Spleen (tissue), 11 donors: ENCODE measurements at regions not wholly inside any gene's neighbourhood (a gene's known extent, or its start where the extent isn't known, plus 50 kb on each side); places are given as distances from the start of the nearest gene placed in this dataset.

Source experiments
- DNase-seq: peaks from one replicate; pipeline ENCODE4 v3.0.0-alpha.2; 2020
- H3K27ac ChIP-seq, 8 donors: fragments of 200-600 bp; sonication (generic) in 7 of 8; 1 replicate in 4 of 8; 2 replicates in 4 of 8; pipeline versions ENCODE4 v1.5.0 to v1.8.0; 2016 to 2021; ENCODE audit warnings: inconsistent platforms in 4 of 8, mild to moderate bottlenecking in 4 of 8, moderate library complexity in 1 of 8
- H3K27me3 ChIP-seq, 7 donors: fragments of 200-600 bp; sonication (generic) in 6 of 7; replicated peaks in 1 of 7; 1 replicate in 4 of 7; 2 replicates in 3 of 7; pipeline versions ENCODE4 v1.5.0 to v1.8.0; 2016 to 2021; ENCODE audit warnings: inconsistent platforms in 3 of 7, mild to moderate bottlenecking in 1 of 7
- H3K36me3 ChIP-seq, 6 donors: fragments of 200-600 bp; sonication (generic) in 5 of 6; 1 replicate in 4 of 6; 2 replicates in 2 of 6; pipeline versions ENCODE4 v1.5.0 to v1.8.0; 2016 to 2021; ENCODE audit warnings: inconsistent platforms in 2 of 6
- H3K4me1 ChIP-seq, 6 donors: fragments of 200-600 bp; sonication (generic) in 5 of 6; 1 replicate in 3 of 6; 2 replicates in 3 of 6; pipeline versions ENCODE4 v1.5.0 to v1.8.0; 2016 to 2021; ENCODE audit warnings: inconsistent platforms in 3 of 6
- H3K4me3 ChIP-seq, 8 donors: fragments of 200-600 bp; sonication (generic) in 7 of 8; 1 replicate in 4 of 8; 2 replicates in 4 of 8; pipeline versions ENCODE4 v1.5.0 to v1.8.0; 2016 to 2021; ENCODE audit warnings: inconsistent platforms in 4 of 8, mild to moderate bottlenecking in 4 of 8, moderate library complexity in 2 of 8
- H3K9me3 ChIP-seq, 8 donors: fragments of 200-600 bp; sonication (generic) in 7 of 8; 1 replicate in 4 of 8; 2 replicates in 4 of 8; pipeline versions ENCODE4 v1.5.0 to v1.8.0; 2016 to 2021; ENCODE audit warnings: inconsistent platforms in 4 of 8
- CTCF ChIP-seq, 11 experiments: fragments of 200-600 bp in 7 of 11; fragments of 450-650 bp in 4 of 11; sonication (generic) in 4 of 11; IDR thresholded peaks in 8 of 11; conservative IDR thresholded peaks in 3 of 11; 1 replicate in 7 of 11; 2 replicates in 4 of 11; pipeline versions ENCODE4 v1.4.0 to v1.8.0; 2016 to 2021; ENCODE audit warnings: antibody characterized with exemption in 11 of 11, inconsistent platforms in 4 of 11, mild to moderate bottlenecking in 1 of 11
- POLR2A ChIP-seq, 3 donors: fragments of 450-650 bp; IDR thresholded peaks; one replicate each; pipeline ENCODE4 v1.5.1; 2017; ENCODE audit warnings: antibody characterized with exemption in 3 of 3, mild to moderate bottlenecking in 1 of 3
- POLR2AphosphoS5 ChIP-seq, 3 donors: sonication (generic); formaldehyde crosslinking; IDR thresholded peaks; one replicate each; pipeline ENCODE4 v1.5.1; 2017; ENCODE audit warnings: antibody characterized with exemption in 3 of 3
- WGBS, 5 donors: extraction: QIAGEN DNeasy Blood & Tissue Kit in 3 of 5; methylation state at CpG; one replicate each; pipeline versions ENCODE4 v1.1.5 to v1.1.7; 2013 to 2018; 5-methylcytosine and 5-hydroxymethylcytosine counted together
- intact Hi-C: fragments of 100-400 bp; cut with DNase I; formaldehyde crosslinking; loops from one replicate; pipeline ENCODE4 v1.15.0; 2023; ENCODE audit warnings: low total_unique reads
- donor health status: healthy with polysubstance abuse.
- donor health status: DM: no; HTN: no; CAD: no; lungs with moderate emphysema.
- donor health status: DM: no; HTN: no; CAD: no.
- donor health status: Bipolar disorder and iron deficiency.
- donor health status: healthy.
- donor health status: DM: no; HTN: no; CAD: no.
- donor health status: DM: yes; HTN: yes; CAD: no.

GRCh38 chr4:8727546-8728510, 135.3 kb downstream of the CPZ start:
- WGBS, 5 donors = 55 to 72% (median 64%) methylated on average over 11 to 16 of the region's 16 CpGs
- peak; percentile 74 for DNase-seq
- Histone ChIP-seq H3K9me3 (peaks cover 0 to 7% (median under 1%) of the 10 kb centered on the region in 8 donors), H3K4me1 (no peaks in the 10 kb centered on the region), H3K4me3 (no peak overlapping the region), H3K27ac (no peak overlapping the region), H3K36me3 (no peaks in the 10 kb centered on the region), H3K27me3 (peaks cover 0 to 31% (median 0%) of the 10 kb centered on the region in 7 donors)
- intact Hi-C loops = no loop called here
- TF ChIP-seq CTCF (IDR thresholded peaks at IDR 0.05 in 8 of 11, conservative IDR thresholded peaks at IDR 0.05 in 3 of 11) (no peak), POLR2A (IDR thresholded peaks at IDR 0.05) (no peak), POLR2AphosphoS5 (IDR thresholded peaks at IDR 0.05) (no peak)

- H3K36me3 ChIP-seq = no peaks in the 10 kb centered on the region
- TF ChIP-seq CTCF (IDR thresholded peaks at IDR 0.05 in 8 of 11, conservative IDR thresholded peaks at IDR 0.05 in 3 of 11) = no peak
- no peak for TF ChIP-seq POLR2A (IDR thresholded peaks at IDR 0.05)
- TF ChIP-seq POLR2AphosphoS5 (IDR thresholded peaks at IDR 0.05) = no peak
- peak; percentile 43 for DNase-seq
- H3K27me3 ChIP-seq = peaks cover 0 to 31% (median 0%) of the 10 kb centered on the region in 7 donors
- WGBS, 5 donors = 64 to 81% (median 73%) methylated on average over 11 to 12 of the region's 12 CpGs
- intact Hi-C loops = no loop called here
- no peaks in the 10 kb centered on the region for H3K4me1 ChIP-seq
- H3K9me3 ChIP-seq = peaks cover 0 to 1% (median 0%) of the 10 kb centered on the region in 8 donors
- no peak overlapping the region for H3K27ac ChIP-seq
- H3K4me3 ChIP-seq = no peak overlapping the region
Observed at GRCh38 chr4:8727131-8727530, 134.6 kb downstream of the CPZ start.

GRCh38 chr4:8726344-8726851, 133.8 kb downstream of the CPZ start:
- DNase-seq = peak; percentile 54
- 27 to 59% (median 49%) methylated on average over 2 to 9 of the region's 9 CpGs for WGBS, 5 donors

More at GRCh38 chr4:8726344-8726851, 133.8 kb downstream of the CPZ start:
- Histone ChIP-seq H3K4me3 (no peak overlapping the region), H3K27ac (no peak overlapping the region), H3K4me1 (no peaks in the 10 kb centered on the region), H3K36me3 (no peaks in the 10 kb centered on the region), H3K27me3 (peaks cover 0 to 31% (median 0%) of the 10 kb centered on the region in 7 donors), H3K9me3 (no peaks in the 10 kb centered on the region)
- no peak for TF ChIP-seq POLR2AphosphoS5 (IDR thresholded peaks at IDR 0.05)
- no peak for TF ChIP-seq POLR2A (IDR thresholded peaks at IDR 0.05)
- no peak for TF ChIP-seq CTCF (IDR thresholded peaks at IDR 0.05 in 8 of 11, conservative IDR thresholded peaks at IDR 0.05 in 3 of 11)
- intact Hi-C loops = no loop called here
